ENCODE measurements at regions not wholly inside any gene's neighbourhood (a gene's known extent, or its start where the extent isn't known, plus 50 kb on each side); places are given as distances from the start of the nearest gene placed in this dataset.

- no peak for DNase-seq (ENCODE audit: low spot score)
Observed at GRCh38 chr4:178577933-178578332, 1135.7 kb upstream of the AGA start.

- no peak for DNase-seq (ENCODE audit: low spot score)
Observed at GRCh38 chr4:178595500-178596138, 1153.4 kb upstream of the AGA start.

- no peak for DNase-seq (ENCODE audit: low spot score)
Observed at GRCh38 chr4:178598672-178599071, 1156.4 kb upstream of the AGA start.

GRCh38 chr4:178599521-178599920 is 1157.3 kb upstream of the AGA start:
- no peak for DNase-seq (ENCODE audit: low spot score)

GRCh38 chr4:178602833-178603232 is 1160.6 kb upstream of the AGA start:
- no peak for DNase-seq (ENCODE audit: low spot score)

GRCh38 chr4:178611062-178611461 is 1168.8 kb upstream of the AGA start:
- no peak for DNase-seq (ENCODE audit: low spot score)

GRCh38 chr4:178612733-178613132 is 1170.5 kb upstream of the AGA start:
- no peak for DNase-seq (ENCODE audit: low spot score)

GRCh38 chr4:178632415-178632814 is 1190.2 kb upstream of the AGA start:
- DNase-seq (ENCODE audit: low spot score), result no peak

GRCh38 chr4:178633263-178633662 is 1191.0 kb upstream of the AGA start:
- DNase-seq (ENCODE audit: low spot score), result no peak

GRCh38 chr4:178664621-178665020 is 1222.4 kb upstream of the AGA start:
- DNase-seq (ENCODE audit: low spot score), result no peak

- no peak for DNase-seq (ENCODE audit: low spot score)
Observed at GRCh38 chr4:178665916-178666315, 1223.7 kb upstream of the AGA start.

GRCh38 chr4:178671766-178672165 is 1229.5 kb upstream of the AGA start:
- no peak for DNase-seq (ENCODE audit: low spot score)

GRCh38 chr4:178672512-178672911 is 1230.3 kb upstream of the AGA start:
- DNase-seq (ENCODE audit: low spot score), result no peak

GRCh38 chr4:178681871-178682270 is 1239.6 kb upstream of the AGA start:
- DNase-seq (ENCODE audit: low spot score), result no peak

- DNase-seq (ENCODE audit: low spot score), result no peak
Observed at GRCh38 chr4:178689926-178690325, 1247.7 kb upstream of the AGA start.

- no peak for DNase-seq (ENCODE audit: low spot score)
Observed at GRCh38 chr4:178693816-178694215, 1251.6 kb upstream of the AGA start.

- DNase-seq (ENCODE audit: low spot score), result no peak
Observed at GRCh38 chr4:178696515-178696914, 1254.3 kb upstream of the AGA start.

GRCh38 chr4:178712486-178712885 is 1270.2 kb upstream of the AGA start:
- DNase-seq (ENCODE audit: low spot score), result no peak

GRCh38 chr4:178738026-178738425 is 1295.8 kb upstream of the AGA start:
- DNase-seq (ENCODE audit: low spot score), result no peak

- DNase-seq (ENCODE audit: low spot score), result no peak
Observed at GRCh38 chr4:178745203-178745602, 1303.0 kb upstream of the AGA start.

- DNase-seq (ENCODE audit: low spot score), result no peak
Observed at GRCh38 chr4:178752954-178753525, 1310.8 kb upstream of the AGA start.

GRCh38 chr4:178778496-178778895 is 1336.3 kb upstream of the AGA start:
- no peak for DNase-seq (ENCODE audit: low spot score)

GRCh38 chr4:178781779-178782178 is 1339.5 kb upstream of the AGA start:
- DNase-seq (ENCODE audit: low spot score), result no peak

- no peak for DNase-seq (ENCODE audit: low spot score)
Observed at GRCh38 chr4:178784491-178784890, 1342.3 kb upstream of the AGA start.

Measured in kidney tubule cell (primary cell).